Cardiac muscle cell (in vitro differentiated cells and primary cell): ENCODE measurements at regions not wholly inside any gene's neighbourhood (a gene's known extent, or its start where the extent isn't known, plus 50 kb on each side); places are given as distances from the start of the nearest gene placed in this dataset.
"Not testable (repeated sequence)": the region's sequence is repeated elsewhere in the genome, so short reads cannot be mapped to it uniquely, and the experiment has no call there.

ENCODE experiments used
- DNase-seq, 2 donors: peaks; one replicate each; pipeline versions ENCODE4 v3.0.0 to v3.0.0-alpha.2; 2010 to 2017; ENCODE audit warnings: low read depth in 1 of 2, low spot score in 1 of 2
- H3K27ac ChIP-seq: fragments of 200-600 bp; sonication (generic); 2 replicates; pipeline ENCODE4 v1.5.1; 2016
- H3K27me3 ChIP-seq: fragments of 200-600 bp; sonication (generic); 2 replicates; pipeline ENCODE4 v1.6.0; 2016; ENCODE audit warnings: control low read depth
- H3K36me3 ChIP-seq: fragments of 200-600 bp; sonication (generic); 2 replicates; pipeline ENCODE4 v1.5.1; 2016; ENCODE audit warnings: control low read depth
- H3K4me1 ChIP-seq: fragments of 200-600 bp; sonication (generic); 2 replicates; pipeline ENCODE4 v1.8.1; 2017; ENCODE audit warnings: low read depth, mild to moderate bottlenecking, mixed run types
- H3K4me3 ChIP-seq: fragments of 200-600 bp; sonication (generic); 2 replicates; pipeline ENCODE4 v1.5.1; 2016; ENCODE audit warnings: mild to moderate bottlenecking
- H3K9me3 ChIP-seq: fragments of 200-600 bp; sonication (generic); 2 replicates; pipeline ENCODE4 v1.5.1; 2017; ENCODE audit warnings: low read depth, mild to moderate bottlenecking, control low read depth
- TF ChIP-seq, protein P1 (sequence below): IDR thresholded peaks from 2 replicates; pipeline ENCODE4 v1.5.1; 2012; ENCODE audit warnings: low read depth, mild to moderate bottlenecking, low read length

DNA sequence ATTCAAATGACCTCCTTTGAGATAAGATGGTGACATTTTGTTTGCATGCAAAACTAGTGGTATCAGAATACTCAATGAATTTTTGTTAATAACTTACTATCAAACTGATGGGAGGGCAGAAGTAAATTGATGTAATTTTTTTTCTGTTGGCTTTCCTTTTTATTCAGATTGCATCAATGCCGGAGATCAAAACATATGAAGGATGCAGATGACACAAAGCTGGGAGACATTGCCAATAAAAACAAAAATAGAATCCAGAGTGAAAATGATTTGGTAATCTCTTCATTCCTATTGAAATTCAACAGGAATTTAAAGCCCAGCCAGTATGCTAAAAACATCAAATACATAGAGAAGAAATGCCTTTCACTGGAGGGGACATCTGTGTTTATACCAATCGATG is 1655.3 kb upstream of the C9orf72 start:
- Histone ChIP-seq H3K36me3 (no peaks in the 10 kb centered on the region), H3K27me3 (no peaks in the 10 kb centered on the region), H3K4me3 (no peak overlapping the region), H3K27ac (no peak overlapping the region), H3K9me3 (no peaks in the 10 kb centered on the region), H3K4me1 (no peaks in the 10 kb centered on the region)
- DNase-seq: no peak
- TF ChIP-seq, protein P1, sequence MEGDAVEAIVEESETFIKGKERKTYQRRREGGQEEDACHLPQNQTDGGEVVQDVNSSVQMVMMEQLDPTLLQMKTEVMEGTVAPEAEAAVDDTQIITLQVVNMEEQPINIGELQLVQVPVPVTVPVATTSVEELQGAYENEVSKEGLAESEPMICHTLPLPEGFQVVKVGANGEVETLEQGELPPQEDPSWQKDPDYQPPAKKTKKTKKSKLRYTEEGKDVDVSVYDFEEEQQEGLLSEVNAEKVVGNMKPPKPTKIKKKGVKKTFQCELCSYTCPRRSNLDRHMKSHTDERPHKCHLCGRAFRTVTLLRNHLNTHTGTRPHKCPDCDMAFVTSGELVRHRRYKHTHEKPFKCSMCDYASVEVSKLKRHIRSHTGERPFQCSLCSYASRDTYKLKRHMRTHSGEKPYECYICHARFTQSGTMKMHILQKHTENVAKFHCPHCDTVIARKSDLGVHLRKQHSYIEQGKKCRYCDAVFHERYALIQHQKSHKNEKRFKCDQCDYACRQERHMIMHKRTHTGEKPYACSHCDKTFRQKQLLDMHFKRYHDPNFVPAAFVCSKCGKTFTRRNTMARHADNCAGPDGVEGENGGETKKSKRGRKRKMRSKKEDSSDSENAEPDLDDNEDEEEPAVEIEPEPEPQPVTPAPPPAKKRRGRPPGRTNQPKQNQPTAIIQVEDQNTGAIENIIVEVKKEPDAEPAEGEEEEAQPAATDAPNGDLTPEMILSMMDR: no peak

DNA sequence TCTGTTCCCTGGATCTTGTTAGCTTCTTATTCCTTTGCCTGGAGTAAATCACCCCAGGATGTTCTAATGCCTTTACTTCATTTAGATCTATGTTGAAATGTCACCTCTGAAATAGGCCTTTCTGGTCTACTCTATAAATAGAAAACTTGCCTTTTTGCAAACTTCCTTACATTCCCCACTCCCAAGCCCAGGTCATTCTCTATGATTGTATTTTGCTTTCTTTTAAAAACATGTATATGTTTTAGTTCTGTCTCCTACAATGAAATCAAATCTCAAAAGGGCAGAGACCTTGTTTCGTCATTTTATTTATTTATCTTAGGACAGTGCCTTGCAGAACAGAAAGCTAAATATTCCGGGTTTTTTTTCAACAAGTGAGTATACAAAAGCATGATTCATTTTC is 1657.7 kb upstream of the C9orf72 start:
- no peak for DNase-seq
- Histone ChIP-seq H3K9me3 (no peaks in the 10 kb centered on the region), H3K27me3 (no peaks in the 10 kb centered on the region), H3K36me3 (no peaks in the 10 kb centered on the region), H3K27ac (no peak overlapping the region), H3K4me3 (no peak overlapping the region), H3K4me1 (no peaks in the 10 kb centered on the region)
- TF ChIP-seq, protein P1: no peak

DNA sequence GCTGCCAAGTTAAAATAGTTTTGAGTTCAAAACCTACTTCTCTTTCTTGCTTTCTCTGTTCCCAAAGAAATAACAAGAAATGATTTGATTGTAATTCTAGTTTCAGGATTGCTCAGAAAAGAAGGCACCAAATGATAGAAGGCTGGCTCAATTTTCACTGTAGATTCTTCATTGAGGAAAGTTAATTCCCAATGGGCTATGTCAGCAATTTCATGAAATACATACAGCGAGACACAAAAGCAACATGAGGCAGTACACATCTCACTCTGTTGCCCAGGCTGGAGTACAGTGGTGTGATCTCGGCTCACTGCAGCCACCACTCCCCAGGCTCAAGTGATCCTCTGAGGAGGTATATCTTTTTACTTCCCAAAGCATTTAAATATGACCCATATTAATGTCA is 1659.9 kb upstream of the C9orf72 start:
- TF ChIP-seq, protein P1: no peak
- H3K27ac ChIP-seq: no peak overlapping the region
- H3K36me3 ChIP-seq: no peaks in the 10 kb centered on the region
- no peaks in the 10 kb centered on the region for H3K9me3 ChIP-seq
- no peaks in the 10 kb centered on the region for H3K27me3 ChIP-seq
- DNase-seq: no peak
- H3K4me1 ChIP-seq: no peaks in the 10 kb centered on the region
- H3K4me3 ChIP-seq: no peak overlapping the region

DNA sequence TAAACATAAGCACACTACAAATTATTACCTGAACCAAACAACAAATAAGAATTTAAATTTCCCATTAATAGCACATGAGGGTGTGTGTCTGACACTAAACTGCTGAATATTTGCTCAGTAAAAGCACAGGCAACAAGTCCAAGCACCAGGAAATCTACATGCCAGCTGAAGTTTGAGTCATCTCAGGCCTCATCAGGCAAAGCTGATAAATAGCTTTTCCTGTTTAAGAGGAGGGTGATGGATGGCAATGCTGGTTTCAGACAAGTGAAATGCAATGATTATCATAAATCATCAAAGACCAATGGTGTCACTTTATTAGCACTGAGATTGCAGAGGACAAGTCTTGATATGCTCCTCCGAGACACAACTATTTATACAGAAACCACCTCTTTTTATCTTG is 1668.0 kb upstream of the C9orf72 start:
- no peak overlapping the region for H3K27ac ChIP-seq
- TF ChIP-seq, protein P1: no peak
- DNase-seq: no peak
- no peak overlapping the region for H3K4me3 ChIP-seq
- no peaks in the 10 kb centered on the region for H3K27me3 ChIP-seq
- H3K9me3 ChIP-seq: no peaks in the 10 kb centered on the region
- no peaks in the 10 kb centered on the region for H3K4me1 ChIP-seq
- no peaks in the 10 kb centered on the region for H3K36me3 ChIP-seq

DNA sequence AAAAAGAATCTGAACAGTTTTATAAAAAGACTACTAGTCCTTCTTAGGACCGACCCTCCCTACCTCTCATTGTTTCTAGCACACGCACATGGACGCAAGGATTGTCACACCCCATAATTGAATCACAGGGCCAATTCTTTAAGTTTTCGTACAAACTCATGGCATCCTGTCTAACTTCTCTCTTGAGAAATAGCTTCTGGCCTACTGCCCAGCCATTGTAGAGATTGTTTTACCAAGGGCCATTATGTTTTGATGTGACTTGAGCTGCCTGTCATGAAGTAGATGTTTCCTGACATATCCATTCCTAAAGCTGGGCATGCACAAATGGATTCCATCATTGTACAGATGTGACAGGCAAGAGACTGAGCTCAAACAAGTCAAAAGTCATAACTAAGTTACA is 1672.1 kb upstream of the C9orf72 start:
- no peak for DNase-seq
- Histone ChIP-seq H3K4me3 (no peak overlapping the region), H3K27ac (no peak overlapping the region), H3K9me3 (no peaks in the 10 kb centered on the region), H3K27me3 (no peaks in the 10 kb centered on the region), H3K36me3 (no peaks in the 10 kb centered on the region), H3K4me1 (no peaks in the 10 kb centered on the region)
- TF ChIP-seq, protein P1: no peak

DNA sequence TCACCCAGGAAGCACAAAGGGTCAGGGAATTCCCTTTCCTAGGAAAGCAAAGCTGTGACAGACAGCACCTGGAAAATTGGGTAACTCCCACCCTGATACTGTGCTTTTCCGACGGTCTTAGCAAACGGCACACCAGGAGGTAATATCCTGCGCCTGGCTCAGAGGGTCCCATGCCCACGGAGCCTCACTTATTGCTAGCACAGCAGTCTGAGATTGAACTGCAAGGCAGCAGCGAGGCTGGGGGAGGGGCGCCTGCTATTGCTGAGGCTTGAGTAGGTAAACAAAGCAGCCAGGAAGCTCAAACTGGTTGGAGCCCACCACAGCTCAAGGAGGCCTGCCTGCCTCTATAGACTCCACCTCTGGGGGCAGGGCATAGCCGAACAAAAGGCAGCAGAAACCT is 1697.1 kb upstream of the C9orf72 start:
- not testable (repeated sequence) for H3K4me1 ChIP-seq, DNase-seq

More for the DNA sequence above, 1697.1 kb upstream of the C9orf72 start:
- not testable (repeated sequence) for H3K27me3 ChIP-seq, H3K27ac ChIP-seq, H3K4me3 ChIP-seq, H3K9me3 ChIP-seq, H3K36me3 ChIP-seq
